Occipital lobe (tissue), 1 donor: ENCODE measurements at regions not wholly inside any gene's neighbourhood (a gene's known extent, or its start where the extent isn't known, plus 50 kb on each side); places are given as distances from the start of the nearest gene placed in this dataset.

Experiments
- DNase-seq: peaks from one replicate; lab custom pipeline; 2025; lab: John Stamatoyannopoulos, UW

DNA sequence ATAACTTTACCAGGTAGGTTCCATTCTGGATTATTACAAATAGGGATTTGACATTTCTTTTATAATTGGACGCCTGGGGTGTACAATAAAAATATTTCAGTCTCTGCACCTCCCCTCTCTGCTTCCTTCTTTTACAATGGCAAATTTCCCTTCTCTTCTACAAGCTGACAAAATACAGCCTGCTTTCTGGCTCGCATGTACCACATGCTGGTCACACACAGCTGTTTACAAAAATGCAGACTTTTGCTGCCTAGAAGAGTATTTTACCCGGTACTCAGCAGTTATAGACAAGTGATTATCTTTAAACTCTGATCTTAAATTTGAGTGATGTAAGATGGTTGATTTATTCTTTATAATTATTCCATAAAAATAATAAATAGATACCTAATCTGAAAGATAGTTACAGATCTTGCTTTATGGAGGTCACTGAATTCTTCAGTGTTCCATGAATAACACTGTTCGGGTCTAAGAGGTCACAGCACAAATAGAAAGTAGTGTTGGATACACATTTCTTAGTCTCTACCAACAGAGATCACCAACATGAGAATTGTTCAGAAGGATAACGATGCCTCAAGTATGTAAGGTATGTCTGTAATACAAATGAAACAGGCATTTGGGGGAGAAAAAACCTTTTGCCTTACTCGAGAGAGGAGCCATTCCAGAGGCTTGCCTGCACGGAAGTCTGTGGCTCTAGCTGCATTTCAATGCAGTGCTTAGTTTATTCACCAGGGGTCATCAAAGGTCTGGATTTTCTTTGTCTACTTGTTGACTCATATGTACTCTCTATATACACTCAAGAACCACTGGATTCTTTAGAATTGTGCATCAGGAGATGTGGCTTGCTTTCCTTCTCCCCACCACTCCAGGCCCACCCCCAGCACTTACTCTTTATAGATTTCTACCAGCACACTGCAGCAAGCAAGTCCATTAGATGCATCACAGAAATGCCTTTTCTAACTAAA is 206.6 kb upstream of the RFX3 start:
- peak; percentile 6 for DNase-seq

DNA sequence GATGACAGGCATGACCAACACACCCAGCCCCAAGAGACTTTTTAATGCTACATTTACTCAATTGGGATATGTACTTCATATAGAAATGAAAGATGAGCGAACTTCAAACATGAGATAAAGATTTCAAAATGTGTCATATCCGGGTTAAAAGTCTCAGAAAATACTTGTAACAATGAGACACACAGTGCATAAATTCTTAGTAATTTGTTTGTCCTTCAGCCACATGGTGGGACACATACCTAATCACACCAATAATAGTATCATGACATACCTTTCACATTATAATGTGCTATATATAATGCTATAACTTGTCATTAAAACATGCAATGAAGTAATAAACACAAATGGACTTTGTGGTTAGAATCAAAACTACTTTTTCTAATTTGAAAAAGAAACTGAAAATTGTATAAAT is 204.7 kb upstream of the RFX3 start:
- DNase-seq, result no peak

DNA sequence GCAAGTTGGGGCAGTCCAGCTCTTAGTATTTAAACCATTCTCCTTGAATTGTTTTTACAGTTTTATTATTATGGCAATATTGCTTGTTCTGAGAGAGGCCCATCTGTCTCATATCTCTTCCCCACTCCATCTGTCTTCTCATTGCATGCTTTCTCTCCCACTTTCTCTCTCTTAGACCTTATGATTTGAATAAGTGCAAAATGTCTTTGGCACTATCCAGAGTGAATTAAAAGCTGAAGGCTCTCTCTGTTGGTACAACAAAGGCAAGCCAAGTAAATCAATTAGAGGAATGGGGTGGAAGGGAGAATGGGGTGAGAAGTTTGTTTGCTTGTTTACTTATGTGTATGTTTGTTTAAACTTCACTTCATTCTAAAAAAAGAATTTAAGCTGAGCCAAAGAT is 195.3 kb upstream of the RFX3 start:
- no peak for DNase-seq

DNA sequence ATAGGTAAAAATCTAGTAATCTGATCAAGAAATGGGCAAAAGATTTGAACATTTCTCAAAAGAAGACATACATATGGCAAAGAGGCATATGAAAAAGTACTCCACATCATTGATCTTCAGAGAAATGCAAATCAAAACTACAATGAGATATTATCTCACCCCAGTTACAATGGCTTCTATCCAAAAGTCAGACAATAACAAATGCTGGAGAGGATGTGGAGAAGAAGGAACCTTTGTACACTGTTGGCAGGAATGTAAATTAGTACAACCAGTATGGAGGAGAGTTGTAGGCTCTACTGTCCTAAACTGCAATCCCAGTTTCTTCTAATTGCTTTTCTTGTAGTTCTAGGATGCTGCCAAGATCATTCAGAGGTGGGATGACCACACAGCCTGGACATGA is 193.5 kb upstream of the RFX3 start:
- DNase-seq, result no peak

DNA sequence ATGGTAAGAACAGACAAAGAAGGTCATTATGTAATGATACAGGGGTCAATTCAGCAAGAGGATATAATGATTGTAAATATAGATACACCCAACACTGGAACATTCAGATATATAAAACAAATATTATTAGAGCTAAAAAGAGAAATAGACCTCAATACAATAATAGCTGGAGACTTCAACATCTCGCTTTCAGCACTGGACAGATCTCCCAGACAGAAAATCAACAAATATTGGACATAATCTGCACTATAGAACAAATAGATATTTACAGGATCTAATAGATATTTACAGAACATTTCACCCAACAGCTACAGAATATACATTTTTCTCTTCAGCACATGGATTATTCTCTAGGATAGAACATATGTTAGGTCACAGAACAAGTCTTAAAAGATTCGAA is 190.6 kb upstream of the RFX3 start:
- no peak for DNase-seq

DNA sequence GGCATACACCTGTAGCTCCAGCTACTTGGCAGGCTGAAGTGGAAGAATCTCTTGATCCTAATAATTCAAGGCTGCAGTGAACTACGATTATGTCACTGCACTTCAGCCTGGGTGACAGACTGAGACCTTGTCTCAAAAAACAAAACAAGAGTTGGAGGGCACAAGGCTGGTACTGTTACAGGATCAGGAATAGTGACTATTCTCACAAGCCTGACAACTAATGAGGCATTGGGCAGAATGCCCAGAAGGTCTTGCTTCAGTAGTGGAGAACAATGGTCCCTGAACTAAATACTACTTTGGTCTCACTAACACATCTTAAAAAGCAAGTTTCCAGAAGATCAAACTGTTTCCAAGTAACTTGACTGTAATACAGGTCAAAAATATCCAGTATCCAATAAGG is 182.9 kb upstream of the RFX3 start:
- DNase-seq, result peak; percentile 1

DNA sequence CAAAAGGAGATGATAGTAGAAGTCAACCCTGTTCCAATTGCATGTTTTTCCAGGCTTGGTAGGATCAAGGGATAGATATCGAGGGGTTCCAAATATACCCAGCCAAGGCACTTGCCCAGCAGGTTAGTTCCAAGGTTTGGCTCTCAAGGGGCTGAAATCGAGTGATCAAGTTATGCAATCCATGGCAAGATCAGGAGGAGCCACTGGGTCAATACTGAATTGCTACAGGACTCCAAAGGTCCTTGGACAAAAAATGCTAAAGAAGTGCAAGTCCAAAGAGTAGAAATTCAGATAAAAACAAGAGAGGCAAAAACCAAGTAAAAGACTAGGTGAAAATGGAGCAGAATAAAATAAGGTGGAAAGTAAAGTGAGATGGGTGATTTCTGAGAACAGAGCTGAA is 179.1 kb upstream of the RFX3 start:
- no peak for DNase-seq

DNA sequence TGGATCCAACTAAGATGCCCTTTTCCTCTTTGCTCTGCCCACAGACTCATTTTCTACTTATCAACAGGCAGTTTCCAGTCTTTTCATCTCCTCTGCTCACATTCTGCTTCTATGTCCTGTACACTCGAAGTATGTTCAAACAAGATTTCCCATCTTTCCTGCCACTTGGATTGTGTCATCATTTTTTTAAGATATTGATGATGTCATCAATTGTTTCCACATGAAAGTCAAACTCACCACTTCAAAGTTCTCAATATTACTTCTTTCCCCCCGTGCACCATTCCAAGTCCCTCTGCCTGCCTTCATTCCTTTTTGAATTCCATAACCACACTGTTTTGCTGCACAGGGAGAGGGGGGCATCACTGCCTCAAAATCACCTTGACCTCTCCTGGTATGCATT is 175.0 kb upstream of the RFX3 start:
- no peak for DNase-seq

DNA sequence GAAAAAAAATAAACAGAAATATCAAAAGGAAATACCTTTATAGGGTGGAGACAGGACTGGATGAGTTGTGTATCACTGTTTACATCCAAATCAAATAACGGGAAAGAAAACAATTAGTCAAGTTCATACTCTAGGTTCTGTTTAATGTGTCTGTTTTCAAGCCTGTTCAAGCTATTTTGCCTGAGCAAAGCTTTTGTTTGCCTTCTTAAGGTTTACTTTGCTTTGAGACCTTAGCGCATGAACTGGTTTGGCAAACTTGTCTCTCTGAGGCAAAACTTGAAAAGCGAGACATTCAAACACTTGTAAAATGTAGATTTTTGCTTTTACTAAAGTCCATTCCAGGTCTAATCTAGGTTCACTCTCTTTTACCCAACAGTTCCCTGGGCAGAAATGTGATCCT is 174.1 kb upstream of the RFX3 start:
- no peak for DNase-seq

DNA sequence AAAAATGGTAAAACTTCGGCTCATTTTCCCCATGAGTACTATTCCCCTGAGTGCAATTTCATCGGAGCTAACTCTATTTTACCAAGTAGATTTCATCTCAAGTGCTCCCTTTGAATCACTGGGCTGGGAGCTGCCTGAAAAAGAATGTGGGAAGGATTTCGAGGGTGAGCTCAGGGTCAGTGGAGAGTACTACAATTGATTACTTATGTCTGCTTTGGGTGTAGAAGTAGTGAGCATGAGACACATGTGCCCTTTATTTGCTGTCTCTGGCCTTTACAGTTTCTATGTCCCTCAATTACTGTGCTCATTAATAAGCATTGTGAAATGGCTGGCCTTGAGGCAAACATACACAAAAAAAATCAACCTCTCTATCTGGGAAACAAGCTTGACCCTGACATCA is 172.7 kb upstream of the RFX3 start:
- DNase-seq, result no peak

DNA sequence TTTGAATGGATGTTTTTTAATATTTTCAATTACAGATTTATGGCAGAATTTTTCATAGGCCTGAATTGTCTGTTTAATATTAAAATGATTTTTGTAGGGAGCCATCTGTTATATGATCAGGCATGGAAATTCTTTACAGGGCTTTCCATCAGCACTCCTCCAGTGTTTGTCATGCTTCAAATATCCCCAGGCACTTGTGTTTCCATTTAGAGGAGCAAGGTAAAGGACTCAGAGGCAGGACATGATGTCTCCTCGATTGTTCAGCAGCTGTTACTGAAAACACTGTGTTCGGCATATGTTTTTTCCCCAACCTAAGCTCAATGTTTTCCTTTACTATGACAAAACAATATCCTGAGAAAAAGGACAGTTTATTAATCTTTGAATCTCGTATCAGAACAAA is 172.3 kb upstream of the RFX3 start:
- DNase-seq, result no peak

DNA sequence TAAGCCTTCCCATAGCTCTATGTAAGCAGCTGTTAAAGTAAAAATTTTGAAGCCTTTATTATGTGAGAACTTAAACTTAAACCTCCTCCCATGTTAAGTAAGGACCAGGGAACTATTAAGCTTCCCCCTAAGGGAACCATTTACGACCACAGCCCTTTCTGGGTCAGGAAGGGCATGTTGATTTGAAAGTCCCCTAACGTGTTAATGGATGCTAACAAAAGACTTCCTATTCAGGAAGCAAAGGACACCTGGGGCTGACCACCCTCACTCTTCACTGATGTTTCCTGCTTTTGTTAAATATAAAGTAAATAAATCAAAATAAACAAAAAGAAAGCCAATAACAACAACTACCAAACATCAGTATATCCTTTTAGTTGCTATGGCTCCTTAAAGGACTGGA is 170.6 kb upstream of the RFX3 start:
- DNase-seq, result no peak

DNA sequence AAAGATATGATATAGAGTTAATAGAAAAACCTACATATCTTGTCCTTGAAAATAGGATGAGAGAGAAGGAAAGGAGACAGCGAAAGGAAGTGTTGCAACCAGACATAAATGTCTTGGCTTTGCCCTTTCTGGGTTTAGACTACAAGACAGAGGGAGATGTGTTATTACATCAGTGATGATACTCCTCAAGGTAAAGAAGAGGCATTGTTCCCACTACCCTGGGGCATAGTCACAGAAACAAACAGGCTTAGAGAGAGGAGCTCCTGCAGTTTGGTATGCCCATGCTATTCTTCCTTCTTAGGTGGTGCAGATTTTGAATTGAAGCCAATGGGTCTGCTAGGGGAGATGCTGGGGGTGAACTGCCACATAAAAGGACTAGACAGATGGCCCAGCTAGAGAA is 166.8 kb upstream of the RFX3 start:
- no peak for DNase-seq

DNA sequence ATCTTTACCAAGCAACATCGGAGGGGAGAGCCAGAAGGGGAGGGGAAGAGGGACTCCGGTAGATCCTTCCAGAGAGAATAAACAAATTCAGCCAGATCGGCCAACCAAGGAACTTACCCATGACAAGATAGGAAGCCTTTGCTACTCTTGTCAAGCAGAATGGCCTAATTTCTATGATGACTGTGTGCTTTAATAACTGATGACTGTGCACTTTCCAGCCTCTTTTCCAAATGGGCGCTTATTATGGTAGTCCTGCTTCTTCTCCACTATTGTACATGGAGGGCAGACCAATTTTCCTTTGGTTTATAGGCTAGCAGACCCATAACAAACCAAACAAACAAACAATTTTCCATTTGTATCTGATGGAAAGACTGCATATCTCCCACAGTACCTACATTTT is 163.8 kb upstream of the RFX3 start:
- no peak for DNase-seq

DNA sequence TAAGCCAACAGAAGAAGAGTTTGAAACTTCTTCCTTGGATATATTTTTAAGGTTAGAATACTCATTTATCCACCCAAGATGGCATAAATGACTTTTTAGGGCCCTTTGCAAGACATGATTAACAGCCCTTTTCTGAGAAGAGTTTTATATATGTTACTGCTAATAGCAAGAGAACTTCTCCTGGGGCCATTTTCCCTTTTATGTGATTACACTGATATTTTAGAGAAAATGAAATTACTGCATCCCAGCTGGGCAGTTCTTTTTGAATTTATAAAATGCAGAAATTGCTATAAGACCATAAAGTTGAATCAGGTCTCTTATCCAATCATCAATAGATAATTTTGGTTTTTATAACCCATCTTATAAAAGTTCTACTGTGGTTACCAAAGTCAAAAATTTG is 161.3 kb upstream of the RFX3 start:
- no peak for DNase-seq

DNA sequence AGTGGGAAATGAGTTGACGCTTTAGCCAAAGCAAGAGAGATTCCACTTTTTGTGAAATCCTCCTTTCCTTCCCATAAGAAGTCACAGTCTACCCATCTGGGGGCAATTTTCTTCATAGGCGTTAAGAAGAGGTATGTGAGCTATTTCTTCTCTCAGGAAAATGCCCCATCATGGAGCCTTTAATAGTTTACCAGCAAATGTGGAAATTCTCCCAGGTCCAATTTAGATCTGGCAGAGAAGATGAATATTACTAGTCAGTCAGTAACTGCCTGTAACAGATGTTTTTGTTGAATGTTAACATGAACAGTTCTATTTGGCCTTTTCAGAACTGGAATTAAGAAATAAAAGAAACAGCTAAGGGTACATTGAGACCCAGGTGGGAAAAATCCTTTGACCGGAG is 156.4 kb upstream of the RFX3 start:
- no peak for DNase-seq

DNA sequence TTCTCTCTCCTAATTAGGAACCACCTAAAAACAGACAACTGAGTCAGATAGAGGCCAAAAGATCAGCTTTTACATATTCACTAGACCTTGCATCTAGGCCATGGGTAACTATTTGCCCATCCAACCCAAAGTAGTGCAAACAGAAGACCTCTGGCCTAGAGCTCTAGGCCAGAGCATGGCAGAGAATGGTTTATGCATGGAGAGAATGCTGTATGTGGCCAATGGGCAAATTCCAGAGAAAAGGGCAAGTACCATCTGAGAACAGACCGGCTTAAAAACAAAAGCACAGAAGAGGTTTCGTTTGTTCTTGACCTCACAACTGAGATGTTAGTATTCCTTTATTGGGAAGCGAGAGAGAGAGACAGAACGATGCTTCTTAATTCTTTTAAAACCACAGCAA is 151.7 kb upstream of the RFX3 start:
- DNase-seq, result no peak

DNA sequence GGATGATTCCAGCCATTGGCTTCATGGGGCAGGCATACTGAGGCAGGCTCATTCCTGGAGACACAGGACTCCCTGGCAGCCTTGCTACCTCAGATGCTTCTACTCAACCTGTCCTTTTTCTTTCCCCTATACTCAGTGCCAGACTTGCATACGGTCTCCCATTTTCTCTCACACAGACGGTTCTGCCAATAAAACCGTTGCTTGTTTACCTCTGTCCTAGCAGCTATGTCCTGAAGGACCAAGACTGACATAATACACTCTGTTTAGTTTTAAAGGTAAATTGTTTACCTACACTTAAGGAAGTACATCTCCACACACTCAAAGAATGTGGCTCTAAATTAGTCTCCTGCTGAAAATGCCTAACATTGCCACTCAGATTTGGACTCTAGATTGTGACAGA is 151.0 kb upstream of the RFX3 start:
- DNase-seq, result no peak

DNA sequence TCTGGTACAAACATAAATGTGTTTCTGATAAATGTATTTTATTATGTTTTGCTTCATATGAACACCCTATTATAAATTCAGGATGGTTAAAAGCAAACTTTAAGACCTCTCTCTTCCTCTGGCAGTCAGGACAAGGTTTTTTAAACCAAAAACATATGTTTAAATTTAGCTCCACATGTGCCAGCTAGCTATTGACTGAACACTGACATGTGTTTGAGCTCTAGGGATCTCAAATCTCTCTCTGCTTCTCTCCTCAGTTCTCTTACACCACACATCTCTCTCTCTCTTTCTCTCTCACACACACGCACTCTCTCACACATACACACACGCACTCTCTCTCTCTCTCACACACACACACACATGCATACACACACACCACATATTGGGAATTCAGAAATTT is 150.1 kb upstream of the RFX3 start:
- no peak for DNase-seq

DNA sequence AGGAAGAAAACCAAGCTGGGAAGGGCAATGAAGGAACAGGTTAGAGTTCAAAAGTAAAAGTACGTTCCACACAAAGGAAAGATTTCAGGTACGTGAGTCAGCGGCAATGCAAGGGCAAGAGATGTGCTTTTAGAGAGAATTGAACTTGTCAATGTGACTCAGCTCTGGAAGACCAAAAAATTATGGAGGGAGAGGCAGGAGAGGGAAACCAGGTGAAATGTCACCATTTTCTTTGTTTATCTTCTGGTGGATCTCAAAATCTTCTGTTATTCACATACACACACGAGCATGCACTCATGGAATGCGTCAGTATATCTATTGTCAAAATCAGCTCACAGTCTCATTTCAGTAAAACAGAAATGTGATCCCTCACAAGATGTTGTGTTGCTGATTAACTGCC is 148.8 kb upstream of the RFX3 start:
- DNase-seq, result no peak

DNA sequence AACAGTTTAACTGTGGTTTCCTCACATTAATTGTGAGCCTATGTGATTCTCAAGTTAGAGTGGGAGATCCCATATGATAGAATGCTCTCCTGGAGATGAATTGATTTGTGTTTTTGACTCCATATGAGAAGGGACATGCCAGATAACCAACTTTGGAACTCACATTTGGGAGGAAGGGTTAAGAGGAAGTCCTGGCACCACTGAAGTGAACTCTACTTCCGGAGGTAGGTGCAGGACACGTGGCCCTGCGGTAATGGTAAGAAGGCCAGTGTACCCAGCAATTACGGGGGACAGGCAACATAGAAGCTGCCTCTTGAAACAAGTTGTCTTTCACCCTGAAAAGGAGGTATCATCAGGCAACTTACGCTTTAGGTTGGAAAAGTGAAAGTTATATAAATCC is 146.6 kb upstream of the RFX3 start:
- no peak for DNase-seq

DNA sequence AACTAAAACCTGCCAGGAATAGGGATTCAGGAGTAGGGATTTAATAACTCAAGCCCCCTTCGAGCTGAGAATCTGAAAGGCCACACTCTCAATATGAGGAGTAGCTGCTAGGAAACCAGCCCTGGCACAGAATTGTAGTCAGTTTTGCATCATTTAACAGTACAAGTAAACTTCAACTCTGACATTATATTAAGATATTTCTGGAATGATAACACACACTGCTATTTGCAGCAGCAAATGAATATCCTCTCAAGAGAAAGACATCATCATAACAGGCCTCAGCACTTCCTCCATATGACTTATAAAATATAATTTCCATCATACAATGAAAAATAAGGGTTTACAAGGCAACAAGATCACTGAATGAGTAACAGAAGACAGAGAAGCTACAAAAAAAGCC is 138.2 kb upstream of the RFX3 start:
- no peak for DNase-seq

DNA sequence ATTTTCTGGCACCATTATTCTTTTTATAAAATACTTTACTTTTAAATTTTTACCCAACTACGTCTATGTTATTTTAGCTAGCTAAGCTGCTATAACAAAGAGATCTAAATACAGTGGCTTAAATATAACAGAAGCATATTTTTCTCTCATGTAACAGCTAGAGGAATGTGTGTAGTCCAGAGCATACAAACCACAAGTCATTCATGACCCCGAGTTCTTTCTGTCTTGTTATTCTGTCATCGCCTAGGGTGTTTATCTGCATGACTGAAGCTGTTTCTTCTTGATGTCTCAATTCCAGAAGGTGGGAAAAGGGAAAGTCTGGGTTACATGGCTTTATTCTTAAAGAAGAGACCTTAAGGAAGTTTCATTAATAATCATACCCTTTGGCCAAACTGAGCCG is 136.9 kb upstream of the RFX3 start:
- DNase-seq, result no peak

DNA sequence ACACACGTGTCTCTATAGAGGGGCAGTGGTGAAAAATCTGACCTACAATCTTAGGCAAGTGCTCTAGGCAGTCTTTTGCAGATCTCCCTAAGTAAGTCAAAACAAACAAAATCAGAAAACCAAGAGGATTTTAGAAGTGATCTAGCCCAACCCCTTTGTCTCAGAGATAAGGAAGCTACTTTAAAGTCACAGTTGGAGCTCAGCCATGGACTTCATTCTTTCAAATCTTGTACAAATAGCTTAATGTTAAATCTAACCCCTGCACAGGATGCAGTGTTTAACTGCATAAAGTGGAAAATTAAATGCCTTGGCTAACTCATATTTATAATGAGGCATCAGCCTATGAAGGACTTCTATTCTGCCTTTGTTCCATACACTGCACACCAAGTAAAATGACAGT is 135.1 kb upstream of the RFX3 start:
- DNase-seq, result no peak
